Spleen (tissue), 11 donors: ENCODE measurements at regions not wholly inside any gene's neighbourhood (a gene's known extent, or its start where the extent isn't known, plus 50 kb on each side); places are given as distances from the start of the nearest gene placed in this dataset.

Source experiments
- DNase-seq: peaks from one replicate; pipeline ENCODE4 v3.0.0-alpha.2; 2020
- H3K27ac ChIP-seq, 8 donors: fragments of 200-600 bp; sonication (generic) in 7 of 8; 1 replicate in 4 of 8; 2 replicates in 4 of 8; pipeline versions ENCODE4 v1.5.0 to v1.8.0; 2016 to 2021; ENCODE audit warnings: inconsistent platforms in 4 of 8, mild to moderate bottlenecking in 4 of 8, moderate library complexity in 1 of 8
- H3K27me3 ChIP-seq, 7 donors: fragments of 200-600 bp; sonication (generic) in 6 of 7; replicated peaks in 1 of 7; 1 replicate in 4 of 7; 2 replicates in 3 of 7; pipeline versions ENCODE4 v1.5.0 to v1.8.0; 2016 to 2021; ENCODE audit warnings: inconsistent platforms in 3 of 7, mild to moderate bottlenecking in 1 of 7
- H3K36me3 ChIP-seq, 6 donors: fragments of 200-600 bp; sonication (generic) in 5 of 6; 1 replicate in 4 of 6; 2 replicates in 2 of 6; pipeline versions ENCODE4 v1.5.0 to v1.8.0; 2016 to 2021; ENCODE audit warnings: inconsistent platforms in 2 of 6
- H3K4me1 ChIP-seq, 6 donors: fragments of 200-600 bp; sonication (generic) in 5 of 6; 1 replicate in 3 of 6; 2 replicates in 3 of 6; pipeline versions ENCODE4 v1.5.0 to v1.8.0; 2016 to 2021; ENCODE audit warnings: inconsistent platforms in 3 of 6
- H3K4me3 ChIP-seq, 8 donors: fragments of 200-600 bp; sonication (generic) in 7 of 8; 1 replicate in 4 of 8; 2 replicates in 4 of 8; pipeline versions ENCODE4 v1.5.0 to v1.8.0; 2016 to 2021; ENCODE audit warnings: inconsistent platforms in 4 of 8, mild to moderate bottlenecking in 4 of 8, moderate library complexity in 2 of 8
- H3K9me3 ChIP-seq, 8 donors: fragments of 200-600 bp; sonication (generic) in 7 of 8; 1 replicate in 4 of 8; 2 replicates in 4 of 8; pipeline versions ENCODE4 v1.5.0 to v1.8.0; 2016 to 2021; ENCODE audit warnings: inconsistent platforms in 4 of 8
- POLR2A ChIP-seq, 3 donors: fragments of 450-650 bp; IDR thresholded peaks; one replicate each; pipeline ENCODE4 v1.5.1; 2017; ENCODE audit warnings: antibody characterized with exemption in 3 of 3, mild to moderate bottlenecking in 1 of 3
- POLR2AphosphoS5 ChIP-seq, 3 donors: sonication (generic); formaldehyde crosslinking; IDR thresholded peaks; one replicate each; pipeline ENCODE4 v1.5.1; 2017; ENCODE audit warnings: antibody characterized with exemption in 3 of 3
- WGBS, 5 donors: extraction: QIAGEN DNeasy Blood & Tissue Kit in 3 of 5; methylation state at CpG; one replicate each; pipeline versions ENCODE4 v1.1.5 to v1.1.7; 2013 to 2018; 5-methylcytosine and 5-hydroxymethylcytosine counted together
- intact Hi-C: fragments of 100-400 bp; cut with DNase I; formaldehyde crosslinking; loops from one replicate; pipeline ENCODE4 v1.15.0; 2023; ENCODE audit warnings: low total_unique reads
- TF ChIP-seq, protein P1 (sequence below), 11 experiments: fragments of 200-600 bp in 7 of 11; fragments of 450-650 bp in 4 of 11; sonication (generic) in 4 of 11; IDR thresholded peaks in 8 of 11; conservative IDR thresholded peaks in 3 of 11; 1 replicate in 7 of 11; 2 replicates in 4 of 11; pipeline versions ENCODE4 v1.4.0 to v1.8.0; 2016 to 2021; ENCODE audit warnings: antibody characterized with exemption in 11 of 11, inconsistent platforms in 4 of 11, mild to moderate bottlenecking in 1 of 11
- donor health status: healthy with polysubstance abuse.
- donor health status: DM: no; HTN: no; CAD: no; lungs with moderate emphysema.
- donor health status: DM: no; HTN: no; CAD: no.
- donor health status: Bipolar disorder and iron deficiency.
- donor health status: healthy.
- donor health status: DM: no; HTN: no; CAD: no.
- donor health status: DM: yes; HTN: yes; CAD: no.

DNA sequence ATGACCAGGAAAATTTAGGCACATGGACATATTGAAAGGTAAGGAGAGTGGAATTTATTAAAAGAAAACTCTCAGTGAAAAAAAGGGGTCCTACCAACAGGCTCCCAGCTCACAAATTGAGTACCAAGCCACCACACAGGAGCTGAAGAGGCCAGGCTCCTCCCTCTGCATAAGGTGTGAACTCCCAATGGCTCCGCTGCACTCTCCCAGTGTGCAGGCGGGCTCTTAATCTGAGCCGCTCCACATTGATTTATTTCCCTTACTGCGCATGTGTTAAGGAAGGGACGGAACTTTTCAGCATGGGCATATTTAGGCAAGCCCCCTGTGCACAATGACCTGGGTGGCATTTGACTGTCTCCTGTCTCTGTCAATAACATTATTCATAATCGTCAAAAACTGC, 68.6 kb upstream of the PLEKHG7 start:
- intact Hi-C loops = no loop called here
- Histone ChIP-seq H3K36me3 (no peaks in the 10 kb centered on the region), H3K9me3 (no peaks in the 10 kb centered on the region), H3K27ac (no peak overlapping the region), H3K4me3 (no peak overlapping the region), H3K4me1 (peaks cover 0 to 4% (median 0%) of the 10 kb centered on the region in 6 donors), H3K27me3 (no peaks in the 10 kb centered on the region)
- TF ChIP-seq POLR2AphosphoS5 (IDR thresholded peaks at IDR 0.05) (no peak), POLR2A (IDR thresholded peaks at IDR 0.05) (no peak)
- no peak for DNase-seq
- 92 to 96% (median 94%) methylated on average over 6 of the region's 6 CpGs for WGBS, 5 donors

DNA sequence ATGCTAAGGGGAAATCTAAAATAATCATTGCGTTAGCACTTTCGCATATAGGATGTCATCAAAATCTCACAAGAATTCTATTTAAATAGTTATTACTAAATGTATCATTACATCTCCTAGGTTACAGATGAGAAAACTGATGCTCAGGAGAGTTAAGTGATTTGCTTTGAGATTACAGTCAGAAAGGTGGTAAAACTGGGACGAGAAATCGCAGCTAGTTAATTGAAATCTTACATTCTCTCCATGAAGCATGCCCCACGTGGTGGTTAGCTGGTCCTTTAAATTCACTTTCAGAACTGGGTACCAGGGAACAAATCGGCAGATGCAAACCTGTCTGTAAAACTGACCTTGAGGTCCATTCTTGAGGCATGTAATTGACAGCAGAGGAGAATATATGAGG, 71.8 kb upstream of the PLEKHG7 start:
- intact Hi-C loops = no loop called here
- 90 to 95% (median 93%) methylated on average over 6 of the region's 6 CpGs for WGBS, 5 donors
- no peaks in the 10 kb centered on the region for H3K27me3 ChIP-seq
- H3K36me3 ChIP-seq = no peaks in the 10 kb centered on the region
- DNase-seq = no peak
- no peak overlapping the region for H3K27ac ChIP-seq
- no peaks in the 10 kb centered on the region for H3K9me3 ChIP-seq
- TF ChIP-seq POLR2AphosphoS5 (IDR thresholded peaks at IDR 0.05) (no peak), POLR2A (IDR thresholded peaks at IDR 0.05) (no peak)
- TF ChIP-seq, protein P1, sequence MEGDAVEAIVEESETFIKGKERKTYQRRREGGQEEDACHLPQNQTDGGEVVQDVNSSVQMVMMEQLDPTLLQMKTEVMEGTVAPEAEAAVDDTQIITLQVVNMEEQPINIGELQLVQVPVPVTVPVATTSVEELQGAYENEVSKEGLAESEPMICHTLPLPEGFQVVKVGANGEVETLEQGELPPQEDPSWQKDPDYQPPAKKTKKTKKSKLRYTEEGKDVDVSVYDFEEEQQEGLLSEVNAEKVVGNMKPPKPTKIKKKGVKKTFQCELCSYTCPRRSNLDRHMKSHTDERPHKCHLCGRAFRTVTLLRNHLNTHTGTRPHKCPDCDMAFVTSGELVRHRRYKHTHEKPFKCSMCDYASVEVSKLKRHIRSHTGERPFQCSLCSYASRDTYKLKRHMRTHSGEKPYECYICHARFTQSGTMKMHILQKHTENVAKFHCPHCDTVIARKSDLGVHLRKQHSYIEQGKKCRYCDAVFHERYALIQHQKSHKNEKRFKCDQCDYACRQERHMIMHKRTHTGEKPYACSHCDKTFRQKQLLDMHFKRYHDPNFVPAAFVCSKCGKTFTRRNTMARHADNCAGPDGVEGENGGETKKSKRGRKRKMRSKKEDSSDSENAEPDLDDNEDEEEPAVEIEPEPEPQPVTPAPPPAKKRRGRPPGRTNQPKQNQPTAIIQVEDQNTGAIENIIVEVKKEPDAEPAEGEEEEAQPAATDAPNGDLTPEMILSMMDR (IDR thresholded peaks at IDR 0.05 in 8 of 11, conservative IDR thresholded peaks at IDR 0.05 in 3 of 11) = no peak
- H3K4me3 ChIP-seq = no peak overlapping the region
- H3K4me1 ChIP-seq = no peaks in the 10 kb centered on the region

DNA sequence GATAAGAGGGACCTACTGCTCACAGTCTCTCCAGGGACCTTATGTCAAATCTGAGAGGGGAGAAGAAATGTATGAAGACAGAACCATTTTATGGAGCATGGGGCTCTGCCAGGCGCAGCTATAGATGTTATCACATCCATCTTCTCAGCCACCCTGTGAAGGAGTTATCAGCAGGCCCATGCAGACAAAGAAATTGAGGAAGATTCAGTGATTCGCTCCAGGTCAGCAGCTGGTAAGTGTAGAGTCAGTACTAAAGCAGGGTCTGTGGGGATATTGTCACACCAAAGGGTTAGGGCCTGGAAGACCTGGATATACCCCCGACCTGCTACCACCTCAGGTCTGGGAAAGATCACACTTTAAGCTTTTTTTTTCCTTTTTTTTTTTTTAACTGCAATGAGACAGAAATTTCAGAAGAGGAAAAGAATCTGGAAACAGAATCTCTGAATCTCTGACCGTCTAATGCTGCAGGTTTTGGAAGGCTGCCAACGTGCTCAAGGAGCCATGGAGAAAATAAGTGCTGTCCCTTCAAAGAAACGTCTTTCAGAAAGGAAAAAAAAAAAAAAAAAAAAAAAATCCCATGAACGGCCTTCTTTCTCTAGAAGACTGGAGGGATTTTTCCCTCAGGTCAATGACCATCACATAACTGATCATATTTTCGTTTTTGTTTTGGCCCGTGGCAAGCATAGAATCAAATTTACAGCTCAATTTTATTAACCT, 73.3 kb upstream of the PLEKHG7 start:
- DNase-seq = no peak
- WGBS, 5 donors = 59 to 72% (median 71%) methylated on average over 9 of the region's 9 CpGs

GRCh38 chr12:92628476-92628875, 74.3 kb upstream of the PLEKHG7 start:
- no peaks in the 10 kb centered on the region for H3K9me3 ChIP-seq
- no peaks in the 10 kb centered on the region for H3K4me1 ChIP-seq
- TF ChIP-seq POLR2A (IDR thresholded peaks at IDR 0.05) = no peak
- TF ChIP-seq POLR2AphosphoS5 (IDR thresholded peaks at IDR 0.05) = no peak
- TF ChIP-seq, protein P1 (IDR thresholded peaks at IDR 0.05 in 8 of 11, conservative IDR thresholded peaks at IDR 0.05 in 3 of 11) = no peak
- H3K36me3 ChIP-seq = no peaks in the 10 kb centered on the region
- H3K4me3 ChIP-seq = no peak overlapping the region
- intact Hi-C loops = no loop called here
- no peak overlapping the region for H3K27ac ChIP-seq
- DNase-seq = no peak
- whole genome bisulfite sequencing, 5 donors = 86 to 92% (median 91%) methylated on average over 2 of the region's 2 CpGs
- H3K27me3 ChIP-seq = no peaks in the 10 kb centered on the region

More for the DNA sequence above, 73.3 kb upstream of the PLEKHG7 start:
- intact Hi-C loops = no loop called here
- Histone ChIP-seq H3K4me3 (no peak overlapping the region), H3K27ac (no peak overlapping the region), H3K4me1 (no peaks in the 10 kb centered on the region), H3K9me3 (no peaks in the 10 kb centered on the region), H3K27me3 (no peaks in the 10 kb centered on the region), H3K36me3 (no peaks in the 10 kb centered on the region)
- TF ChIP-seq, protein P1 (IDR thresholded peaks at IDR 0.05 in 8 of 11, conservative IDR thresholded peaks at IDR 0.05 in 3 of 11) = no peak
- no peak for TF ChIP-seq POLR2AphosphoS5 (IDR thresholded peaks at IDR 0.05)
- TF ChIP-seq POLR2A (IDR thresholded peaks at IDR 0.05) = no peak
